ENCODE measurements at regions not wholly inside any gene's neighbourhood (a gene's known extent, or its start where the extent isn't known, plus 50 kb on each side); places are given as distances from the start of the nearest gene placed in this dataset.

DNA sequence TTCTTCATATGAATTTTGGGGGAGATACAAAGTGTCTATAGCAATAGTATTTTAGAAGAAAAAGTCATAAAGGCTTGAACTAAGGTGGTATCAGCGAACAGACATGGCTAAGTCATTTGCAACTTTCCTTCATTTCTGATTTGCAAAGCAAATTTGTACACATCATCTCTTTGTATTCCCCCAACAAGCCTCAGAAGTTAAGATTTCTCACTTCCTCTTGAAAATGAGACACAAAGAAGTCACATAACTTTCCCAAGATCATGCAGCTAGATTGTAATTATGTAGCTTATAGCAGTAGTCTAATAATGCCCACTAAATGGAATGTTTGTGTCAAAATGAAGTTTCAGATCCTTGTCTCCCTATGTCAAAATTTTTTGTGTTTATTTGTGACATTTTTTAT, 709.8 kb upstream of the HS3ST1 start:
- no peak overlapping the region for H3K4me3 ChIP-seq (ENCODE audit: low read depth, low read length)
- no peak for DNase-seq (ENCODE audit: low read depth)
- TF ChIP-seq, protein P1, sequence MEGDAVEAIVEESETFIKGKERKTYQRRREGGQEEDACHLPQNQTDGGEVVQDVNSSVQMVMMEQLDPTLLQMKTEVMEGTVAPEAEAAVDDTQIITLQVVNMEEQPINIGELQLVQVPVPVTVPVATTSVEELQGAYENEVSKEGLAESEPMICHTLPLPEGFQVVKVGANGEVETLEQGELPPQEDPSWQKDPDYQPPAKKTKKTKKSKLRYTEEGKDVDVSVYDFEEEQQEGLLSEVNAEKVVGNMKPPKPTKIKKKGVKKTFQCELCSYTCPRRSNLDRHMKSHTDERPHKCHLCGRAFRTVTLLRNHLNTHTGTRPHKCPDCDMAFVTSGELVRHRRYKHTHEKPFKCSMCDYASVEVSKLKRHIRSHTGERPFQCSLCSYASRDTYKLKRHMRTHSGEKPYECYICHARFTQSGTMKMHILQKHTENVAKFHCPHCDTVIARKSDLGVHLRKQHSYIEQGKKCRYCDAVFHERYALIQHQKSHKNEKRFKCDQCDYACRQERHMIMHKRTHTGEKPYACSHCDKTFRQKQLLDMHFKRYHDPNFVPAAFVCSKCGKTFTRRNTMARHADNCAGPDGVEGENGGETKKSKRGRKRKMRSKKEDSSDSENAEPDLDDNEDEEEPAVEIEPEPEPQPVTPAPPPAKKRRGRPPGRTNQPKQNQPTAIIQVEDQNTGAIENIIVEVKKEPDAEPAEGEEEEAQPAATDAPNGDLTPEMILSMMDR (IDR thresholded peaks at IDR 0.05; ENCODE audit: insufficient read depth, low read length): no peak

DNA sequence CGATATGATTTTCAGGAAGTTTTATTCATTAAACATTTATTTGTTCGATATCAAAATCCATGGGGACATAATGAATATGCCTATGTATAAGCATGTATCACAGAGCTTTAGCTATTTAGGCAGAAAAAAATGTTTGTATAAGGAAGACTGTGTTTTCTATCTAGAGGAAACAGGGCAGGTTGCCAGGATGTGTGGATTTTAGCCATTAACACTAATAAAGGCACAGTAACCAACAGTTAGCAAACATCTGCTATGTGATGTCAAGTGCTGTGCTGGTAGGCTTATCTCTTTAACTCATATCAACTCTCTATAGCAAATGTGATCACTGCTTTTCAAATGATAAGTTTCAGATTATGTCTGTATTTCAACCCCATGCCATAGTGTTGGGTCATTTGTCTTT, 708.9 kb upstream of the HS3ST1 start:
- no peak for DNase-seq (ENCODE audit: low read depth)
- no peak overlapping the region for H3K4me3 ChIP-seq (ENCODE audit: low read depth, low read length)
- TF ChIP-seq, protein P1 (IDR thresholded peaks at IDR 0.05; ENCODE audit: insufficient read depth, low read length): no peak

DNA sequence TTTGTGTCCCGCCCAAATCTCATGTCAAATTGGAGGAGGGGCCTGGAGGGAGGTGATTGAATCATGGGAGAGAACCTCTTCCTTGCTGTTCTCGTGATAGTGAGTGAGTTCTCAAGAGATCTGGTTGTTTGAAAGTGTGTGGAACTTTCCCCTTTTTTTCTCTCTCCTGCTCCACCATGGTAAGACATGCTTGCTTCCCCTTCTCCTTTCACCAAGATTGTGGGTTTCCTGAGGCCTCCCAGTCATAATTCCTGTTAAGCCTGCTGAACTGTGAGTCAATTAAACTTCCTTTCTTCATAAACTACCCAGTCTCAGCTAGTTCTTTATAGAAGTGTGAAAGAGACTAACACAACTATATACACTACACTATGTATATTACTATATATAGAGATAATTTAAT, 697.8 kb upstream of the HS3ST1 start:
- DNase-seq (ENCODE audit: low read depth): no peak
- TF ChIP-seq, protein P1 (IDR thresholded peaks at IDR 0.05; ENCODE audit: insufficient read depth, low read length): no peak

DNA sequence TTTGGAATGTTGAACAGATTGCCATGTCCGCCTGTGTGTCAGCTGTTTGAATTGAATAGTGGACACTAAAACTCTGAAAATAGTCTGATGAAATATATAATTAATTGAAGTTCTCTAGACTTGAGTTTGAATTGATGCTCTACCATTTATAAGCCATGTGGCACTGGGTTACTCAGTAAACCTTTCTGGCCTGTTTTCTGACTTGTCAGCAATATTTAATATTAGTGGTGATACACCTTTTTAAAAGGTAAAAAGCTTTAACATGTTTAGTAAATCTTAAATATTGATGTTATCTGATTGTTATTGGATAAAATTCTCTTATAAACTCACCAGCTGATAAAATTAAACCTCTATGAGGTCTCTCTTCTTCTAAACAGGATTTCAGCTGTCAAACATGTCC, 695.4 kb upstream of the HS3ST1 start:
- TF ChIP-seq, protein P1 (IDR thresholded peaks at IDR 0.05; ENCODE audit: insufficient read depth, low read length): no peak
- DNase-seq (ENCODE audit: low read depth): no peak
- H3K4me3 ChIP-seq (ENCODE audit: low read depth, low read length): no peak overlapping the region

More for the DNA sequence above, 697.8 kb upstream of the HS3ST1 start:
- H3K4me3 ChIP-seq (ENCODE audit: low read depth, low read length): no peak overlapping the region

DNA sequence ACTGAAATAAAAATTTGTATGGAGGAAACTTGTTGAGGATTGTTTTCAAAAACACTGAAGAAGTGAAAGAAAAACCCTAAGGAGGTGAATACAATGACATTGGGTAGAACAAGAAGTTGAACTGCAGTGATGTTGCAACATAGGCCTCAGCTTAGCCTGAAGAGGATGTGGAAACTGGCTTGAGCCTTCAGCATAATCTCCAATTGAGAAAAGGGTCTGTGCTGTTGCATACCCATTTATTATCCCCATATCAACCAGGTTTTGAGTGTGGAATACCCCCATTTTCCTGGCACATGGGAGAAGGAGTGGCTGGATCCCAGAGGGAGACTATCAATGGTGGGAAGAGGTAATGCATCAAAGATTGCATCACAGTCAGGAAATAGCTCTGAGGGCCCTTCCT, 695.0 kb upstream of the HS3ST1 start:
- TF ChIP-seq, protein P1 (IDR thresholded peaks at IDR 0.05; ENCODE audit: insufficient read depth, low read length): no peak
- H3K4me3 ChIP-seq (ENCODE audit: low read depth, low read length): no peak overlapping the region
- DNase-seq (ENCODE audit: low read depth): no peak

DNA sequence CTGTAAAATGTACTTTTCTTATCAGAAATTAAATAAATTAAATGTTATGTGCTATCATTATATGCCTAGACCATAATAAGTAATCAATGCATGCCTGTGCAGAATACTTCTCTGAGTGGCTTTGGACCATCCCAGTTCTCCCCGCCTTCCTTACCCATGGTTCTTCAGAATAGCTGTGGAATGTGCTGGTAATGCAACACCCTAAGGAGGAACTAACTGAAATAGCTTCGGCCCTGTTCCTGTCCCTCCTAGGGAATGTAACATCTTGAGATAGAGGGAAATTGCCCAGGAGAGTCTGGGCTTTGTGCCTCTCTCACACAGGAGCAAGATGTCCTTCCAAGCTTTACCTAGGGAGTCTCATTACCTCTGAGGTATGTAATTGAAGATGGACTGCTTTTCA, 693.6 kb upstream of the HS3ST1 start:
- no peak for DNase-seq (ENCODE audit: low read depth)
- no peak overlapping the region for H3K4me3 ChIP-seq (ENCODE audit: low read depth, low read length)
- TF ChIP-seq, protein P1 (IDR thresholded peaks at IDR 0.05; ENCODE audit: insufficient read depth, low read length): no peak

DNA sequence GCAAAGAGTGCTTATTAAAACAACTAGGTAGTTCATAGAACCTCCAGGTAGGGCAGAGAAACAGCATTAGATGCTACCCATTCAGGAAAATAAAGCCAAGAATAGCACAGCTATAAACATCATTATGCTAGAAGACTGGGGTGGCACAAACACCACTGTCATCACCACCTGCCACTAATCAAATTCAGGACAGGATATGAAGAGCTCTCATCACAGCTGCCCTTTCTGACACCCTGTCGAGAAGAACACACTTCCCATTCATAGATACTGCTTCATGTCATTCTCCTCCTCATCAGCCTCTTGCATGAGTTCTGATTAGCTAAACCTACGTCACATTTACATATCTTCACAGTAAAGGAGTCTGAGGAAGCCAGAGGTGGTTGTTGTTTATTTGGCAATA, 692.3 kb upstream of the HS3ST1 start:
- DNase-seq (ENCODE audit: low read depth): no peak
- no peak overlapping the region for H3K4me3 ChIP-seq (ENCODE audit: low read depth, low read length)
- TF ChIP-seq, protein P1 (IDR thresholded peaks at IDR 0.05; ENCODE audit: insufficient read depth, low read length): no peak
